Limb (tissue), 2 donors: ENCODE measurements at regions not wholly inside any gene's neighbourhood (a gene's known extent, or its start where the extent isn't known, plus 50 kb on each side); places are given as distances from the start of the nearest gene placed in this dataset.

ENCODE experiments used
- DNase-seq, 2 donors: peaks; one replicate each; pipeline ENCODE4 v3.0.0-alpha.2; 2016; ENCODE audit errors: extremely low spot score in 2 of 2

- DNase-seq, result no peak
These were observed 339.9 kb upstream of the CDIN1 start for GRCh38 chr15:36239509-36239908.

- DNase-seq, result no peak
These were observed 328.0 kb upstream of the CDIN1 start for GRCh38 chr15:36251450-36251849.

DNA sequence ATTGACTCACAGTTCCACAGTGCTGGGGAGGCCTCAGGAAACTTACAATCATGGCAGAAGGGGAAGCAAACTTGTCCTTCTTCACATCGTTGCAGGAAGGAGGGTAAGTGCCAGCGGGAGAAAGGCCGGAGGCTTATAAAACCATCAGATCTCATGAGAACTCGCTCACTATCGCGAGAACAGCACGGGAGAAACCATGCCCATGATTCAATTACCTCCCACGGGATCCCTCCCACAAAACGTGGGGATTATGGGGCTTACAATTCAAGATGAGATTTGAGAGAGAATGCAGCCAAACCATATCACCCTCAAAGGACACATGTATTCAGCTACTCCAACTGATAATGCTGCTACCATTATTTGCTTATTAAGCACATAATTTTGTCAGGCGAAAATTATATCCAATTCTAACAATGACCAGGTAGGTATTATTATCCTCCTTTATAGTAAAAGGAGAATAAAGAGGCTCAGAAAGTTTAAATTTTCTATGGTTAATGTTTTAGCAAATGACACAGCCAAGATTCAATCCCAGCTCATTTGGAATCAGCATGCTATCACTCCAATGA lies 327.2 kb upstream of the CDIN1 start:
- no peak for DNase-seq

DNA sequence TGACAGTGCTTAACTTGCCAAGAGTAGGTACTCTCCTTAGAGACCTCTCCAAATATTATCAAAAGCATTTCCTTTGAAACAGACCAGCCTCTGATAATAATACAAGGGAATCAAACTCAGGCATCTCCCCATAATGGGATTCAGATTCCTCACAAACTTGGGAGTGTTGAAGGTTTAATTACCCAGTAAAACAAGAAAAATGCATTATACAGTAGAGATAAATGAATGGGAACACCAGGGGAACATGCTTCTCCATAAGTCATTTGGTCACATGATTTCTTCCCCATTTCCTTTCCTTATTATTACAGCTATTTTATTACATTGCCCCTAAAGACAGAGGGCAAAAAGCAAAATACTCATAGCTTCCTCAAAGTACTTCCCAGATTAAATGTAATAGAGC lies 325.0 kb upstream of the CDIN1 start:
- no peak for DNase-seq

DNA sequence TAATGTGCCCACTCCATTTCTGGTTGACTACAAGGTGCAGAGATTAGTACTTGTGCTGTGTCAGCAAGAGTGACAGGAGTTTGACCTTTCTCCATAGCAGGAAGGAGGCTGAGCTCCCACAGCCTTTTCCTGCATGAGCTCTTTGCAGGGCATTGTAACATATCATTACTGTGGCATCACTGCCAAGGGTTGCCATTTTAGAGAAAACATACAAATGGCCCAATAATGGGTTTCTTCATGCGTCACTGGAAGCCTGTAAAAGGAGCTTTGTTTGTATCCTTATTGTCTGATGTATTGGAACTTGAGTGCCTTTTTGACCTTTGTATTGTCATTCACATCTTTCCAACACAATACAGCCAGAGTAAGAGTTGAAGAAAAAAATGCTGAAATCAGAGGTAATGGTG lies 323.0 kb upstream of the CDIN1 start:
- DNase-seq, result no peak

- DNase-seq, result no peak
These were observed 315.8 kb upstream of the CDIN1 start for GRCh38 chr15:36263666-36264065.

GRCh38 chr15:36265422-36265821 lies 314.0 kb upstream of the CDIN1 start:
- DNase-seq, result no peak

GRCh38 chr15:36271048-36271447 lies 308.4 kb upstream of the CDIN1 start:
- no peak for DNase-seq

GRCh38 chr15:36275656-36276055 lies 303.8 kb upstream of the CDIN1 start:
- DNase-seq, result no peak

DNA sequence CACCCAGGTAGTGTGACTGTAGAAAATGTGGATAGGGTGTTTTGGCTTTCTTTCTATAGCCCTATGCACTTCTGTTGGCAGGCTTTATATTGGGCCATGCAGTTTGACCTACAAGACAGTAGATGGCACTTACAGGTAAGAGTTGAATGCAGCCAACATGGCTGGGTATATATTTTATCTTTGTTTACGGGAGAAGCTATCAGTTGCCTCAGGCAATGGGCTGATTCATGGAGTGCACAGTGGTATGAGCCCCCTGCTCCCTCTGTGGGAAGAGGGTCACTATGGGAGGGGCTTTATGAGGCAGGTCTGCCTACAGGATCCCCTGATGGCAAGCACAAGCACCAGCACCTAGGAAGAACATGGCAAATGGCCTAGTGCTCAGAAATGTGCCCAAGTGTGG lies 301.2 kb upstream of the CDIN1 start:
- no peak for DNase-seq

DNA sequence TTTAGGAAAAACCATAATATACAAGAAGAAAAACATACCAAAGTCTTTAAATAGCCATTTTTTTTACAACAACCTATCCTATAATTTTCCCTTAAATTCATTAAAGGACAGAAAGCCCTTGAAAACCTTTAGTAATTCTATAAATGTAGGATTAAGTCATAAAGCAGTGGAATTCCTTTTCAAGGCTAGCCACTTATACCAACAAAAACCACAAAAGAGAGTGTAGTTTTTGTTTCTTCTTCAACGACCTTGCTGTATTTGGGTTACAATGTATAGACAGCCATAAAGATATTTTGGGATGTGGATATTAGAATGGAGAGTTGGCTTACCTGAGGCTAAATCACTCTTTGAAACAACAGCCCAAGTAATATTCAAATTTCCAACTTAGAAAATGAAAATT lies 296.6 kb upstream of the CDIN1 start:
- no peak for DNase-seq

GRCh38 chr15:36284911-36285310 lies 294.5 kb upstream of the CDIN1 start:
- DNase-seq, result no peak

GRCh38 chr15:36291501-36291900 lies 287.9 kb upstream of the CDIN1 start:
- no peak for DNase-seq

GRCh38 chr15:36294359-36294758 lies 285.1 kb upstream of the CDIN1 start:
- DNase-seq, result no peak

GRCh38 chr15:36301947-36302346 lies 277.5 kb upstream of the CDIN1 start:
- DNase-seq, result no peak

DNA sequence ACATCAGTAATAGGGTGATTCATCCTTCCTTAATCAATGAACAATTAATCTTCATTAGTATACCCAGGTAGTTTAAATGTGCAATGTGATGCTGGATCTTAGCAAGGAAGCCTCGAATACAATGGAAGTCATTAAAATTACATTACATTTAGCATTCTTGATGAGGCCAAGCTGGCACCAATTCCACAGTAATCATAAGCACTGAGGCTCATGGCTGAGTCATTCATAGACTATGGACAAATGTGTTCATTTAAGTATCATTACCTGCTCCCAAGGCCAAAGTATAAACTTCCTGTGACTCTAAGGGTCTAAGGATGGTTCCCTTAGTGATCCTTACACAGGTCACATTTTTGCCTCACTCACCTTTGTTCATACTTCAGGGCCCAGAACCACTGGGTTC lies 266.4 kb upstream of the CDIN1 start:
- DNase-seq, result no peak

- DNase-seq, result no peak
These were observed 265.6 kb upstream of the CDIN1 start for GRCh38 chr15:36313736-36314280.

- DNase-seq, result no peak
These were observed 263.8 kb upstream of the CDIN1 start for GRCh38 chr15:36315649-36316048.

DNA sequence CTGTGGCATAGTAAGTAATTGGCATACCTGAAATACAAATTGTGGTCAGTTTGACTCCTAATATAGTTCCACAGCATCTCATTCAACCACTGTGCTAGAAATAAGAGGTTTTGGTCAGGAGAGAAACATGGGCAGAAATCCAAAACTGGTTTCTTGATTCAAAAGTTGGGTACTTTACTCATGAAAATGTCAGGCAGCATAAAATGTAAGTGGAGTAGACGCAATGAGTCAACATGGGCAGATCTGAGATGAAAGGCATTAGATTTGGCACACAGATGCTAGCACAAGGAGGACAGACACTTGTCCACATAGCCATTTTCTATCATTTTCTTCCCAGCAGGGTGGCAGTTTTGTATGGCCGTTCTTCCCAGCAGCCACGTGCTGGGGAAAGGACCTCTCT lies 255.8 kb upstream of the CDIN1 start:
- no peak for DNase-seq

- no peak for DNase-seq
These were observed 254.2 kb upstream of the CDIN1 start for GRCh38 chr15:36325206-36325605.

- DNase-seq, result no peak
These were observed 249.8 kb upstream of the CDIN1 start for GRCh38 chr15:36329592-36329991.

DNA sequence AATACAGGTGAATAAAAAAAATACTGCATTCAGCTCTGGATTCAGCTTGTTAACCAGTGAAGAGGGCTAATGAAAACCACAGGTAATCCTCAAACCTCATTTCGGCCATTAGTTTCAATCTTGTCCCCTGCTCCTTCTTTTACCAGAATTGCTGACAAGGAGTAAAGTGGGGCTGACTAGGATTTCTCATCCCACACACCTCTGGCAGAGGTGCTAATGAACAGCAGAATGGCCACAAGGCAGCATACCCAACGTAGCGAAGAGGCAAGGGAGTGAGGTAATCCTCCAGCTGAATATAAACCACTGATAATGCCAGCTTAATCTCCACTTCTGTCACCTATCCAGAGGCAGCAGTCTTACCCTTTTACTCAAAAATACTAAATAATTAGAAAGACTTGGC lies 248.8 kb upstream of the CDIN1 start:
- DNase-seq, result no peak

- no peak for DNase-seq
These were observed 247.7 kb upstream of the CDIN1 start for GRCh38 chr15:36331531-36332275.
